ENCODE measurements at regions not wholly inside any gene's neighbourhood (a gene's known extent, or its start where the extent isn't known, plus 50 kb on each side); places are given as distances from the start of the nearest gene placed in this dataset.

- no peak for TF ChIP-seq POLR2A (IDR thresholded peaks at IDR 0.05)
- TF ChIP-seq CTCF (IDR thresholded peaks at IDR 0.05 in 8 of 11, conservative IDR thresholded peaks at IDR 0.05 in 3 of 11) = no peak
- TF ChIP-seq POLR2AphosphoS5 (IDR thresholded peaks at IDR 0.05) = no peak
These were observed 209.9 kb upstream of the DEPDC1 start for GRCh38 chr1:68706639-68707317.
